Activated CD4-positive, alpha-beta T cell treated with anti-CD3 and anti-CD28 coated beads, Interleukin-10, Interleukin-2, amounts not matched to agents 100 ng/mL and 50 ng/mL, durations not matched to agents 16 hours and 8 hours (primary cell): ENCODE measurements at regions not wholly inside any gene's neighbourhood (a gene's known extent, or its start where the extent isn't known, plus 50 kb on each side); places are given as distances from the start of the nearest gene placed in this dataset.

Experiments
- DNase-seq: peaks from one replicate; pipeline ENCODE4 v3.0.0-alpha.2; 2020

- DNase-seq: no peak
Measured at GRCh38 chr15:69825941-69826818, 271.5 kb downstream of the TLE3 start.

- DNase-seq: no peak
Measured at GRCh38 chr15:69826819-69827175, 270.9 kb downstream of the TLE3 start.

- no peak for DNase-seq
Measured at GRCh38 chr15:69827751-69828150, 270.0 kb downstream of the TLE3 start.

- DNase-seq: no peak
Measured at GRCh38 chr15:69828181-69828828, 269.4 kb downstream of the TLE3 start.

- no peak for DNase-seq
Measured at GRCh38 chr15:69829974-69830373, 267.7 kb downstream of the TLE3 start.

- DNase-seq: no peak
Measured at GRCh38 chr15:69830430-69830829, 267.3 kb downstream of the TLE3 start.

GRCh38 chr15:69830876-69831275 is 266.8 kb downstream of the TLE3 start:
- no peak for DNase-seq

- no peak for DNase-seq
Measured at GRCh38 chr15:69834267-69834666, 263.4 kb downstream of the TLE3 start.

GRCh38 chr15:69834761-69835160 is 263.0 kb downstream of the TLE3 start:
- no peak for DNase-seq

GRCh38 chr15:69836048-69836447 is 261.7 kb downstream of the TLE3 start:
- DNase-seq: no peak

- no peak for DNase-seq
Measured at GRCh38 chr15:69836526-69837230, 261.0 kb downstream of the TLE3 start.

GRCh38 chr15:69838338-69838737 is 259.4 kb downstream of the TLE3 start:
- DNase-seq: no peak

GRCh38 chr15:69838994-69839393 is 258.7 kb downstream of the TLE3 start:
- no peak for DNase-seq

- no peak for DNase-seq
Measured at GRCh38 chr15:69841113-69841828, 256.4 kb downstream of the TLE3 start.

GRCh38 chr15:69842851-69843250 is 254.9 kb downstream of the TLE3 start:
- no peak for DNase-seq

GRCh38 chr15:69843276-69843899 is 254.3 kb downstream of the TLE3 start:
- DNase-seq: no peak

- DNase-seq: no peak
Measured at GRCh38 chr15:69843900-69844304, 253.8 kb downstream of the TLE3 start.

- DNase-seq: no peak
Measured at GRCh38 chr15:69845159-69845558, 252.6 kb downstream of the TLE3 start.

GRCh38 chr15:69847625-69848024 is 250.1 kb downstream of the TLE3 start:
- no peak for DNase-seq

GRCh38 chr15:69848096-69848495 is 249.6 kb downstream of the TLE3 start:
- DNase-seq: no peak

GRCh38 chr15:69848551-69849231 is 249.0 kb downstream of the TLE3 start:
- DNase-seq: peak; percentile 39

- no peak for DNase-seq
Measured at GRCh38 chr15:69849232-69849610, 248.5 kb downstream of the TLE3 start.
